Caco-2 (cell line): ENCODE measurements at regions not wholly inside any gene's neighbourhood (a gene's known extent, or its start where the extent isn't known, plus 50 kb on each side); places are given as distances from the start of the nearest gene placed in this dataset.

Source experiments
- BruUV-seq: library from RNA; stranded (reverse); fragments of 400-500 nt; replicated peaks from 2 replicates; lab custom pipeline; 2021; lab: Mats Ljungman, UMichigan
- CTCF ChIA-PET: fragments of 300-600 bp; sonication (Branson Sonifier 250); formaldehyde crosslinking; loops from one replicate; lab custom pipeline; 2022; ENCODE audit warnings: antibody characterized with exemption; lab: Charles Lee
- POLR2A ChIA-PET: fragments of 300-600 bp; sonication (Branson Sonifier 250); formaldehyde crosslinking; loops from one replicate; lab custom pipeline; 2022; ENCODE audit warnings: antibody characterized with exemption; lab: Charles Lee
- DNase-seq, 2 experiments: peaks; one replicate each; pipeline versions ENCODE4 v3.0.0 to v3.0.0-alpha.2; 2020 to 2022
- H3K27me3 ChIP-seq: replicated peaks from 2 replicates; pipeline ENCODE4 v1.6.0; 2011; ENCODE audit warnings: low read length; ENCODE audit not compliant: control insufficient read depth, insufficient read depth
- H3K36me3 ChIP-seq: 2 replicates; pipeline ENCODE4 v1.5.1; 2011; ENCODE audit warnings: low read length; ENCODE audit not compliant: control insufficient read depth, insufficient read depth
- H3K4me1 ChIP-seq: fragments of 250-450 bp; sonication (Bioruptor Pico); 2 replicates; pipeline ENCODE4 v1.5.1; 2020; ENCODE audit warnings: mild to moderate bottlenecking
- H3K4me3 ChIP-seq: 2 replicates; pipeline ENCODE4 v1.5.1; 2011; ENCODE audit warnings: low read depth, mild to moderate bottlenecking, control low read depth, low read length
- H3K9me3 ChIP-seq: fragments of 250-450 bp; sonication (Bioruptor Pico); 2 replicates; pipeline ENCODE4 v1.5.1; 2020; ENCODE audit warnings: mild to moderate bottlenecking, moderate library complexity
- H3K27ac Mint-ChIP-seq: one replicate; pipeline ENCODE4 v1.8.0; 2022; ENCODE audit warnings: mixed read lengths; ENCODE audit not compliant: unreplicated experiment
- H3K27me3 Mint-ChIP-seq: one replicate; pipeline ENCODE4 v1.8.0; 2022; ENCODE audit warnings: mixed read lengths; ENCODE audit not compliant: insufficient read depth, unreplicated experiment
- H3K36me3 Mint-ChIP-seq: one replicate; pipeline ENCODE4 v1.8.0; 2022; ENCODE audit warnings: mild to moderate bottlenecking, mixed read lengths; ENCODE audit not compliant: insufficient read depth, unreplicated experiment
- H3K4me1 Mint-ChIP-seq: one replicate; pipeline ENCODE4 v1.8.0; 2022; ENCODE audit warnings: low read depth, mixed read lengths; ENCODE audit not compliant: unreplicated experiment
- H3K4me3 Mint-ChIP-seq: one replicate; pipeline ENCODE4 v1.8.0; 2022; ENCODE audit warnings: mild to moderate bottlenecking, moderate library complexity, mixed read lengths; ENCODE audit not compliant: unreplicated experiment
- H3K9me3 Mint-ChIP-seq: one replicate; pipeline ENCODE4 v1.8.0; 2022; ENCODE audit warnings: mixed read lengths; ENCODE audit not compliant: unreplicated experiment
- intact Hi-C: fragments of 100-400 bp; cut with micrococcal nuclease; formaldehyde crosslinking; loops from one replicate; pipeline ENCODE4 v1.10.0; 2022; ENCODE audit not compliant: unreplicated experiment
- TF ChIP-seq, protein P1 (sequence below), 2 experiments: fragments of 200-600 bp in 1 of 2; IDR thresholded peaks; 1 replicate in 1 of 2; 2 replicates in 1 of 2; pipeline versions ENCODE4 v1.5.1 to v1.8.0; 2011 to 2022; ENCODE audit warnings: antibody characterized with exemption in 1 of 2, control low read depth in 1 of 2, inconsistent platforms in 1 of 2, low read depth in 1 of 2, low read length in 1 of 2, mild to moderate bottlenecking in 1 of 2, moderate library complexity in 1 of 2; ENCODE audit not compliant: insufficient read depth in 1 of 2, severe bottlenecking in 1 of 2, unreplicated experiment in 1 of 2

DNA sequence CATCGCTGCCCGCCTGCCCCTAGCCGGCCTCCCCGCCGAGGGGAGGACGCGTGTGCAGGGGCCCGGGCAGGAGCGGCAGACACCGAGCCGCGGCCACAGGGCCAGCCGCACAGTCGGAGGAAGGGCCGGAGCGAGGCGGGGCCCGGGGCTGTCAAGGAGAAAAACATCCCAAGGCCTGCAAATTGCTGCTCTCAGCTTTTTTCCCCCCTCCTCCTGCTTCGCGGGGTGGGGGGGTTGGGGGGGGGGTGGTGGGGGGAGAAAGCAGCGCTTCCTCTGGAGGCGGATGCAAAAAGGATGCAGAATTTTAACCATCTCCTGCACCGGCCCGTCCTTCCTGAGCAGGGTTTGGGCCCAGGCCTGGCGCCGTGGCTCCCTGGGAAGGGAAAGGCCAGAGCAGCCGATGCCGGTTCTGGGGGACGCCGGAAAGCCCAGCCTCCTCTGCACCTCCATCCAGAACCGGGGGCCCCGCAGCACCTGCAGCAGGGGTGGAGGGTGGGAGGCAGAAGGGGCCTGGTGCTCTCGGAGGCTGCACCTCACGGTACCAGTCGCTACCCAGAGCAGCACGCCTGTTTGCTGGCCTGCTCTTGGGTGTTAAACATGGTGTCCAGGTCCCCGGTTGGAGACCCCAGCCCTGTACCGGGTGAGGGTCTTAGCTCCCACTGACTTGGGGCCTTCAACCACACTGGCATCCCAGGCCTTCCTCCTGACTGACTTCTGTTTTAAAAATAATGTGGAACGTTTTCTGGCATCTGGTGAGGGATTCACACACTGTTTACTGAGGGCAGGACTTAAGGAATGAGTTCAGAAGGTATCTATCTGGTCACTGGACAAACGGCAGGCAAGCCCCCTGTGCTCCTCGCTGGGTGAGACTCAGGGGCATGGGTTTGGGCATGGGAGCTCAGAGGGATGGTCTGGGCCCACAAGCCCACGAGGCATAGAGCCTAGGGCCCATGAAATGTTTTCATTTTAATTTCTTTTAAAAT lies 77.4 kb upstream of the WNT7B start:
- ChIA-PET POLR2A (no interaction called here), CTCF (no interaction called here)
- no peaks in the 10 kb centered on the region for H3K4me1 ChIP-seq
- Mint-ChIP-seq H3K9me3 (no peaks in the 10 kb centered on the region), H3K27me3 (no peaks in the 10 kb centered on the region), H3K27ac (no peak overlapping the region), H3K4me1 (no peaks in the 10 kb centered on the region), H3K36me3 (no peaks in the 10 kb centered on the region), H3K4me3 (no peak overlapping the region)
- peak in 1 of 2 experiments; percentile 21 for DNase-seq
- no peaks in the 10 kb centered on the region for H3K27me3 ChIP-seq
- intact Hi-C loops, result no loop called here
- BruUV-seq, result no TSS peak
- H3K36me3 ChIP-seq, result no peaks in the 10 kb centered on the region
- TF ChIP-seq, protein P1, sequence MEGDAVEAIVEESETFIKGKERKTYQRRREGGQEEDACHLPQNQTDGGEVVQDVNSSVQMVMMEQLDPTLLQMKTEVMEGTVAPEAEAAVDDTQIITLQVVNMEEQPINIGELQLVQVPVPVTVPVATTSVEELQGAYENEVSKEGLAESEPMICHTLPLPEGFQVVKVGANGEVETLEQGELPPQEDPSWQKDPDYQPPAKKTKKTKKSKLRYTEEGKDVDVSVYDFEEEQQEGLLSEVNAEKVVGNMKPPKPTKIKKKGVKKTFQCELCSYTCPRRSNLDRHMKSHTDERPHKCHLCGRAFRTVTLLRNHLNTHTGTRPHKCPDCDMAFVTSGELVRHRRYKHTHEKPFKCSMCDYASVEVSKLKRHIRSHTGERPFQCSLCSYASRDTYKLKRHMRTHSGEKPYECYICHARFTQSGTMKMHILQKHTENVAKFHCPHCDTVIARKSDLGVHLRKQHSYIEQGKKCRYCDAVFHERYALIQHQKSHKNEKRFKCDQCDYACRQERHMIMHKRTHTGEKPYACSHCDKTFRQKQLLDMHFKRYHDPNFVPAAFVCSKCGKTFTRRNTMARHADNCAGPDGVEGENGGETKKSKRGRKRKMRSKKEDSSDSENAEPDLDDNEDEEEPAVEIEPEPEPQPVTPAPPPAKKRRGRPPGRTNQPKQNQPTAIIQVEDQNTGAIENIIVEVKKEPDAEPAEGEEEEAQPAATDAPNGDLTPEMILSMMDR (IDR thresholded peaks at IDR 0.05; ENCODE audit: insufficient read depth in 1 of 2, low read depth in 1 of 2, low read length in 1 of 2, severe bottlenecking in 1 of 2, unreplicated experiment in 1 of 2), result no peak
- H3K4me3 ChIP-seq, result no peak overlapping the region
- no peaks in the 10 kb centered on the region for H3K9me3 ChIP-seq

DNA sequence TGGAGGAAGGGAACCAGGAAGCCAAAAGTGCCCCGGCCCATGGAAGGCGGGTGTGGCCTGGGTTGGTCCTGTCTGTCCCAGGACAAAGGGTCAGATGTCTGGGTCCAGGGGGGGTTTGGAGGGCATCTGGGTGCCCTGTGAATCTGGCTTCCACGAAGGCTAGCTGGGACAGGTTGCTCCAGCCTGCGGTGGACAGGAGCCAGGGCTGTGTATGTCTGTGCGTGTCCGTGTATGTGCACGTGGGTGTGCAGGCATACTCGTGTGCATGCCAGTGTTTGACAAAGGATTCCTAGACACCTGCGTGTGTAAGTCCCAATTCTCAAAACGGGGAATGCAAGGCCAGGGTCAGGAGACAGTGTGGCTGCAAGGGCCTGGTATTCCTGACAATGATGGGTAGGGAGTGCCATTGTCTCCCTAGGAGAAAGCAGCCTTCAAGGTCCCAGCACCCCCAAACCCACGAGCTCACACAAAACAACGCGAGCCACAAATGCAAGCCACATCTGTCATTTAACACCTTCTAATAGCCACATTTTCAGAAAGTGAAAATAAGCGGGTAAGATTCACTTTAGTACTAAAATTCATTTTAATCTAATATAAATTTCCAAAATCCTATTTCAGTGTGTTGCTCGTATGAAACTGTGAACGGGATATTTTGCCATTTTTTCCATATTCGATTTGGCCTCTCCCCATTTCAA lies 78.4 kb upstream of the WNT7B start:
- intact Hi-C loops, result no loop called here
- Mint-ChIP-seq H3K4me1 (no peaks in the 10 kb centered on the region), H3K9me3 (no peaks in the 10 kb centered on the region), H3K4me3 (no peak overlapping the region), H3K27me3 (no peaks in the 10 kb centered on the region), H3K36me3 (no peaks in the 10 kb centered on the region), H3K27ac (no peak overlapping the region)
- Histone ChIP-seq H3K4me3 (no peak overlapping the region), H3K36me3 (no peaks in the 10 kb centered on the region), H3K4me1 (no peaks in the 10 kb centered on the region), H3K27me3 (no peaks in the 10 kb centered on the region), H3K9me3 (no peaks in the 10 kb centered on the region)
- DNase-seq, result peak in 1 of 2 experiments; percentile 17
- BruUV-seq, result no TSS peak
- TF ChIP-seq, protein P1 (IDR thresholded peaks at IDR 0.05; ENCODE audit: insufficient read depth in 1 of 2, low read depth in 1 of 2, low read length in 1 of 2, severe bottlenecking in 1 of 2, unreplicated experiment in 1 of 2), result no peak
- ChIA-PET POLR2A (no interaction called here), CTCF (no interaction called here)

DNA sequence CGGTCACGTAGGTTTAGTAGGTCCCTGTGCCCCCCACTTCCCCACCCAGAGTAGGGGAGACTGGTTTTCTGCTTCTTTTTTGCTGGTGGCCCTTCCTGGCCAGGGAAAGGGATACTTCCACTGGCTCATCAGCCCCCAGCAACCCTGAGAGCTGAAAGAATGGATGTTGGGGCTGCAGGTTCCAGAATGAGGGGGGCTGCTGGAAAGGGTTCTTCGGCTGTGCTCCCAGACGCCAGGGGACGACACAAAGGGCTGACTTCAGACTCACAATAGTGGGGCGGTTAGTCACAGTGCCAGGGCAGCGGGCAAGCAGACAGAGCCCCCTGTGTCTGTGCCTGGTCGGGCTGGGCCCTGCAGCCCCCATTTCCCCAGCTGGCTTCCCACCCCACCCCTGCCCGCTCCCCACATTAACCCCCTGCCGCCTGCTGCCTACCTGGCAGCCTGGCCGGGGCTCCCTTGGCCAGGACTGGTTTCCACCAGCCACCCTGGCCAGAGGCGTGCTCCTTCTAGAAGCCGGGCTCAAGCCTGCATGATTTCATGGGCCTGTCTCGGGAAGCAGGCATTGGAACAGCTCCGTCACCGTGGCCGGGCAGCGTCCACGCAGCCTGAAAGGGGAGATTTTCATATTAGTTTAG lies 79.1 kb upstream of the WNT7B start:
- no peak overlapping the region for H3K27ac Mint-ChIP-seq
- CTCF ChIA-PET, result no interaction called here

More for the DNA sequence above, 79.1 kb upstream of the WNT7B start:
- Mint-ChIP-seq H3K4me3 (no peak overlapping the region), H3K4me1 (no peaks in the 10 kb centered on the region), H3K9me3 (no peaks in the 10 kb centered on the region), H3K36me3 (no peaks in the 10 kb centered on the region), H3K27me3 (no peaks in the 10 kb centered on the region)
- Histone ChIP-seq H3K9me3 (no peaks in the 10 kb centered on the region), H3K36me3 (no peaks in the 10 kb centered on the region), H3K4me3 (no peak overlapping the region), H3K4me1 (no peaks in the 10 kb centered on the region), H3K27me3 (no peaks in the 10 kb centered on the region)
- DNase-seq, result peak in 1 of 2 experiments; percentile 9
- intact Hi-C loops, result no loop called here
- TF ChIP-seq, protein P1 (IDR thresholded peaks at IDR 0.05; ENCODE audit: insufficient read depth in 1 of 2, low read depth in 1 of 2, low read length in 1 of 2, severe bottlenecking in 1 of 2, unreplicated experiment in 1 of 2), result no peak
- POLR2A ChIA-PET, result interaction anchor here (0.7 kb wide), 2 partner anchors 9 to 78 kb away, joined by 6 read pairs; no protein-coding TSS in a partner anchor
- BruUV-seq, result no TSS peak
